Kidney glomerular epithelial cell (primary cell): ENCODE measurements at regions not wholly inside any gene's neighbourhood (a gene's known extent, or its start where the extent isn't known, plus 50 kb on each side); places are given as distances from the start of the nearest gene placed in this dataset.

Experiments used
- DNase-seq: peaks from one replicate; lab custom pipeline; 2025; lab: John Stamatoyannopoulos, UW

GRCh38 chr21:27817074-27817473 is 850.2 kb upstream of the ADAMTS5 start:
- DNase-seq: no peak

GRCh38 chr21:27816301-27816700 is 849.4 kb upstream of the ADAMTS5 start:
- DNase-seq: no peak

DNA sequence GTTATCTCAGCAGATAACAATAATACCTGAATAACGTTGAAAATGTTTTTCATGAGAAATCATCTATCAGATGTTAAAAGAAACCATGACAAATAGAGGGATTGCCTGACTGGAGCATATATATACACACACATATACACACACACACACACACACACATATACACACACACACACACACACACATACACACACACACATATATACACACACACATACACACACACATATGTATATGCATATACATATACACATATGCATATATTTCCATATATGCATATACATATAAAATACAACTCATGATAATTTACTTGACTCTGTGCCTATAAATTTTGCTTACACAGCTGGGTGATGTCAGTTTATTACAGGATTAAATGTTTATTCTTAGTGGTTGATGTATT is 847.3 kb upstream of the ADAMTS5 start:
- DNase-seq: no peak

- no peak for DNase-seq
These were observed 846.9 kb upstream of the ADAMTS5 start for GRCh38 chr21:27813750-27814149.

- DNase-seq: no peak
These were observed 846.5 kb upstream of the ADAMTS5 start for GRCh38 chr21:27813344-27813743.

DNA sequence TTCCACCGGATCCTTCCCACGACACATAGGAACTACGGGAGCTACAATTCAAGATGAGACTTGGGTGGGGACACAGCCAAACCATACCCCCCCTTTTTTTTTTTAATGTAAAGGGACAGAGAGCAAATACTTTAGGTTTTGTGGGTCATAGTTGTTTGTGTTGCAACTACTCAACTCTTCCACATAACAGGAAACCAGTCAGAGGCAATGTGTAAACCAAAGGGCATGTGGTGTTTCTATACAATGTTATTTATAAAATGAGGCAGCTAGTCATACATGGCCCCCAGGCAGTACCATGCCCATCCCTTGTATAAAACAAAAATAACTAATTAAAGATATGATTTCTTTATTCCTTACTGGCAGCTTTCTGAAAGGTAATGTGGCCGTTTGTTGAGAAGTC is 845.4 kb upstream of the ADAMTS5 start:
- no peak for DNase-seq

GRCh38 chr21:27808923-27809322 is 842.0 kb upstream of the ADAMTS5 start:
- DNase-seq: no peak

- no peak for DNase-seq
These were observed 840.7 kb upstream of the ADAMTS5 start for GRCh38 chr21:27807596-27807995.

- no peak for DNase-seq
These were observed 839.4 kb upstream of the ADAMTS5 start for GRCh38 chr21:27806281-27806680.

GRCh38 chr21:27805696-27806095 is 838.8 kb upstream of the ADAMTS5 start:
- no peak for DNase-seq

DNA sequence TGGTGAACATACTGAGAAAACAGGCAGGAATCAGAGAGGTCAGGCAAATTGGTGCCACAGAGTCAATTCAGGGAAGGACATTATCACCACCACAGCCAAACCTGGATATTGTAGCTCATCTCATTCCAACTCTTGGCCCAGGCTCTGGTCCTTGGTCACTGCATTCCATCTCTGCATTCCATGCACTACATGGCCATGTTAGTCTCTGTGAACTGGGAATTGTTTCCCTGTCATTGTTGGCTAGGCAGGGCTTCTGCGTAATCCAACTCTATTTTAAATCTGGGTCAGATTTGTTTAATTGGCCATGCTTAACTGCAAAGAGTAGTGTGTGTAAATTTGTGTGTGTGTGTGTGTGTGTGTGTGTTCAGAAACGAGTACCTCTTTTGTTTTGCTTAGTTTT is 837.6 kb upstream of the ADAMTS5 start:
- no peak for DNase-seq

- no peak for DNase-seq
These were observed 836.7 kb upstream of the ADAMTS5 start for GRCh38 chr21:27803571-27803970.

GRCh38 chr21:27802816-27803475 is 836.1 kb upstream of the ADAMTS5 start:
- no peak for DNase-seq

GRCh38 chr21:27799861-27800260 is 833.0 kb upstream of the ADAMTS5 start:
- no peak for DNase-seq

- no peak for DNase-seq
These were observed 829.2 kb upstream of the ADAMTS5 start for GRCh38 chr21:27796106-27796505.

- DNase-seq: no peak
These were observed 828.5 kb upstream of the ADAMTS5 start for GRCh38 chr21:27795418-27795817.

DNA sequence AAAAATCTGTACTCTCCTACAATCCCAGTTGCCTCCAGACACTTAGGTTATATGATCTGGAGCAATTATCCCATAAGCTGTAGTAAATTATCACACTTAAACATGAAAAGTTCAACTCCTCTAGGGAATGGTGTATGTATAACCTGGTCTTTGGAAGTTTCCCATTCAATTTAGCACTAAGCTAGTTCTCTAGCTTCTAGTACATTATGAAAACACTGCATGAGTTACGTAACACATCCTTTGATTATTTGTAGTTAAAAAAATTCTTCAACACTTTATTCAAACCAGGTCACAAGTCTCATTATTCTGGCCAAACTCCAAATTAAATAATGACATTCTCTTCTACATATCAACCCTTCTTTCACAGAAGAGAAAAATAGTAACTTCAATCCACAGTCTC is 827.0 kb upstream of the ADAMTS5 start:
- DNase-seq: no peak

DNA sequence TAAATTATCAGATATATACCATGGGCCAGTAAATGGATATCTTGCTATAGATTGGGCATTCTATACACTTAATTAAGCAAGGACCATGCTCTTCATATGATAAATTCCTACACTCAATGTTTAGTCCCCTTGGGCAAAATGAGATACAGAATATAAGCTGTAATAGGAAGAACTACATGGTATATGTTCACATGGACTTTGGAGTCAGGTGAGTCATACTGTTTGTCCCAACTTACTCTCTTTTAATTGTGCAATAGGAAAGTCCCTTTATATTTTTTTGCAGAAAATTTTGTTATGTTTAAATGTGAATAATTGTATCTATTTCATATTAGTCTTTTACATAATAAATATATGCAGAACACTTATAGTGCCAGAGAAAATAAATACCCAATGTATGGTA is 820.2 kb upstream of the ADAMTS5 start:
- no peak for DNase-seq

- DNase-seq: no peak
These were observed 812.7 kb upstream of the ADAMTS5 start for GRCh38 chr21:27779606-27780005.

DNA sequence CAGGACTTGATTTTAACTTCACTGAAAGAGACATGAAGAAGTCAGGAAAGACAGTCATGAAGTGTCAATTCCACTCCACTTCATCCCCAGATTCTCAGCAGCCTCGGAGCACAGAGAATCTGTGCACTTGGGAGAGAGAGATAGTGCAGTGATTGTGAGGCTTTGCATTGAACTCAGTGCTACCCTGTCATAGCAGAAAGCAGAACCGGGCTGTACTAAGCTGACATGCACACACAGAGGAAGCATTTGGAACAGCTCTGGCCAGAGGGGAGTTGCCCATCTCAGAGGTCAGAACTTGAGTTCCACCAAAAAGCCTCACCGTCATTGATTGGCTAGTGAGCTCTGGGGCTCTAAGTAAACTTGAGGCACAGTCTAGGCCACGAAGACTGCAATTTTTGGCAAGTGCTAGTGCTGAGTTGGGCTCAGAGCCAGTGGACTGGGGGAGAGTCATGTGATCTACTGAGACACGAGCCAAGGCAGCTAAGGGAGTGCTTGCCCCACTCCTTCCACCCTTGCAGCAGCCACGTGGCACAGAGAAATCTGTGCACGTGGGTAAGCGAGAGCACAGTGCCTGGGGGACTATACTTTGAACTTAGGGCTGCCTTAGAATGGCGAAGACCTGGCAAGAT is 810.2 kb upstream of the ADAMTS5 start:
- DNase-seq: no peak

DNA sequence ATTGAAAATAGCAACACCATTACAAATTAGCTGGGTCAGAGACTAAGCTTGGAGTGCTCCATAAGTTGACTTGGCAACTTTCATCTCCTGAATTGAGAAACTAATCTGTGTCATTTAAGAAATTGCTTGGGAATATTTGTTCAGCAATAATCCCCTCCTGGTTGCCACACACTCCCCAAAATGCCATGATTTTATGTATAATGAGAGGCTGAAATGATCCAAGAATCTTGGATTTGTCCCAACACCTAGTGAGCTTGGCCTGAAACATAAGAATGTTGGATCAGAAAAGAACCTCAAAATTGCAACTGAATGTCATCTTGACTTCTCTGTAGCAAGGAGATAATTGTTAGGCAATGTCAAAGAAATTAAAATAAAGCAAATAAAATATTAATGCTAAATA is 805.9 kb upstream of the ADAMTS5 start:
- DNase-seq: no peak

- DNase-seq: no peak
These were observed 805.1 kb upstream of the ADAMTS5 start for GRCh38 chr21:27771938-27772483.

DNA sequence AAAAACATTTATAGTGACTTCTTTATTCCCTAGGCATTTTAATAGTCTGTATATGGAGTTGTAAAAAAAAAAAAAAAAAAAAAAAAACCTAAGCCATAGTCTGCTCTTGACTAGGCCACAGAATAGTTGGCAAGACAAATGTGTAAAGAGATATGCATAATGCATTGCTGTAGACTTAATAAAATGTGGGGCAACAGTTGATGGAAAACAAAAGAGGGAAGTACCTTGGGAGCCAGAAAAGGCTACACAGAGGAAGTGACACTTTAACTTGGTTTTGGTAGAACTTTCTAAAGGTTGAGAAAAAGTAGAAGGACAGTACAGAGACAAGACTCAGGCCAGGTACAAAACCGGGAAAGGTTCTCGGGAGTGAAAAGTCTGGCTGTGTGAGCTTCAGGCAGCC is 802.9 kb upstream of the ADAMTS5 start:
- DNase-seq: no peak
